Stromal cell of bone marrow (primary cell): ENCODE measurements at regions not wholly inside any gene's neighbourhood (a gene's known extent, or its start where the extent isn't known, plus 50 kb on each side); places are given as distances from the start of the nearest gene placed in this dataset.

Experiments used
- DNase-seq: peaks from one replicate; pipeline ENCODE4 v3.0.0-alpha.2; 2012; ENCODE audit warnings: low read depth

DNA sequence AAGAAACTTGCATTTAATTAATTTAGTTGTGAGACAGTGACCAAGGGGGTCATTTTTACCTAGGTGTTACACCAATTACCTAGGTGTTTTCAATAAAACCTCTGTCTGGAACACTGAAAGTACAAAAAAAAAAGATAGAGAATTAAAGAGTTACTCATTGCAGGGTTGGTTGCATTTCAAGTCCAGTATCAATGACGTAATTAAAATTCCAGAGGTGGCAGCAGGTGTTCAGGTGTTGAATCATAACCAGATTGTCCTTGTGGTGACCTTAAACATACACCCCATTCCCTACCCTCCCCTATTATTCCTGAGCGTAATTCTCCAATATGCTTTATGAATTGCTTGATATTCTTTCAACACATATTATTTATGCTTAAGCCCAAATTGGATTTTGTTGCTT is 352.0 kb upstream of the SLC8A1 start:
- no peak for DNase-seq

DNA sequence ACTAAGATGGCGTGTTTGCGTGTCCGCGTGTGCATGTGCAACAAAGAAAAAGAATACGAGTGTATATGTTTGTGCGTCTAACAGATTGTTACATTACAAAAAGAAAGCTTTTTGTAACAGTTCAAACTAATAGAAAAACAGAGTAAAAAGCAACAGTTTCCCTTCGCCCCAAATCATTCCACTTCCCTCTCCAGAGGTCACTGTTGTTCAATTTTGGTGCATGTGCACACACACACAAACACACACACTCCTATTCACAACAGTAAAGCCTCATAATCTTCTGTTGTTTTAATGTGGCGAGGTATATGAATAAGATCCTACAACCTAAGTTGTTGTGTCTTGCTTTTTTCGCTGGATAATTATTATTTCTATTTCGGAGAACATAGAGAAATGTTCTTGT is 357.3 kb upstream of the SLC8A1 start:
- DNase-seq = no peak

DNA sequence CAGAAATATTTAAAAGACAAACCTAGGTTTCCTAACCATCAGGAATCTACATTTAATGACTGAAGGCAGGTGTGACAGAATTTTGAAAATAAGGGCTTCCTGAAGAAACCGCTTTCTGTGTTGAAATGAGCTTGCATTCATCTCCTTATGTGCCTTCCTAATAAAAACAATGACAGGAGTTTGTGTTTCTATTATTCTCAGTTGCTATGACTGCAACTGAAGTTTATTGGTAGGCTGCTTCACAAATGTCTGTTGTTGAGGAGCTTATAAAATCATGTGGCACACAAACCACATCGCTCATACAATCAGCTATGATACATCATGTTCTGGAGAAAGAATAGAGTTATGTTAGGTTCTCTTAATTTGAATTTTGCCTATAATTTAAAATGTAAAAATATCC is 362.7 kb upstream of the SLC8A1 start:
- no peak for DNase-seq

DNA sequence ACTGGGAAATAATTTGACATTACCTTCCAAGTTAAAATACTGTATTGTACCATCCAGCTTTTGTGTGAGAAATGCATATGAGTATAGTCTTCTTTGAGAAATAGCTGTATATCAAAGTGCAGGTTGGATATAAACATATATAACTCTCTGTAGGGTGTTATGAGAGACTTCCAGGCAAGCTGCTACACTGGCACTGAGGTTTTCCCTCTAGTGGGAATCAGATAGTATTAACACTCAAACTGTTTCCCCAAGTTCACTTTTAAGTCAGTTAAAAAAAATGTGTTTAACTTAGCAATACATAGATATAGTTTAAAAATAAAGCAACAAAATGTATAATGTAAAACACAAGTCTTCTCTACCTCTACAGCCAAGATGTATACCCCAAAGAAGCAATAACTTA is 368.4 kb upstream of the SLC8A1 start:
- DNase-seq = no peak

- DNase-seq = no peak
Observed at GRCh38 chr2:40823478-40823877, 371.6 kb upstream of the SLC8A1 start.

GRCh38 chr2:40824278-40824677 is 372.4 kb upstream of the SLC8A1 start:
- no peak for DNase-seq

DNA sequence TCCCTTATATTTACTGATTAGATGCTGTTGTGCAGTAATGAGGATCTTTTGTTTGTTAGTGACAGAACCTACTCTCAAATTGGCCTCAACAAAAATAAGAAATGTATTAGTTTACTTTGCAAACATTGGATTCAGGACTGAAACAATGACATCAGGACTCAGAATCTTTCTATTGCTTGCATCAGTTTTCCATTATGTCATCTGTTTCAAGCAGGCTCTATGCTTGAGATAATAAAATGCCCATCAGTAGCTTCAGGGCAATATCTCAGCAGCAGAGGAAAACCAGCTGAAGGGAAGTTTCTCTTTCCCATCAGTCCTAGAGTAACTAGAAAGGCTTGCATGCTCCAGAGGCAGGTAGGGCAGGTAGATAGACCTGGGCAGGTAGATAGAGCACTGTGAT is 375.5 kb upstream of the SLC8A1 start:
- DNase-seq = no peak

DNA sequence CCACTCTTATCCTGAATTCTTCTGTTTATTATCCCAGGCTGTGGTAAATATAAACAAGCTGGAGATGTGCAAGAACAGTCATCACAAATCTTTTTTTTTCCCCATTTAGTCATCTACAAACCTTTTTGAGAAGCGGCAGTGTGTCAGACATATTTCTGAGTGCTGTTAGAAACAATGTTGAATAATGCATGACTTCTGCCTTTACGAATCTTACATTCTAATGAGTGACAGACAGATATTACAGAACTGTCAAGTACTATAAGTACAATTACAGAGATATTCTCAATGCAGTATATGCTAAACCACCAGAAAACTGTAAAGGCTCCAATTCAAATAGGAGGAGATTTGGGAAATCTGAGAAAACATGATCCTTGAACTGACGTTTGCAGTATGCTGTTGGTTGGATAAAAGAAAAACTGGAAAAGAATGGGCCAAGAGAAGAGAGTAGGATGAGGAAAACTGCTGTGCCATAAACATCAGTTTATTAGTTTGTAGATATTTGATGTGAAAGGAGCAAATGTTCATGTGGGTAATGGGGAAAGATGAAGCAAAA is 379.5 kb upstream of the SLC8A1 start:
- DNase-seq = no peak

- DNase-seq = no peak
Observed at GRCh38 chr2:40841856-40842255, 390.0 kb upstream of the SLC8A1 start.

GRCh38 chr2:40844353-40845277 is 392.7 kb upstream of the SLC8A1 start:
- DNase-seq = no peak

- DNase-seq = no peak
Observed at GRCh38 chr2:40851661-40852060, 399.8 kb upstream of the SLC8A1 start.

GRCh38 chr2:40859617-40860016 is 407.7 kb upstream of the SLC8A1 start:
- no peak for DNase-seq

GRCh38 chr2:40867829-40868228 is 415.9 kb upstream of the SLC8A1 start:
- no peak for DNase-seq

- DNase-seq = no peak
Observed at GRCh38 chr2:40872580-40872979, 420.7 kb upstream of the SLC8A1 start.

DNA sequence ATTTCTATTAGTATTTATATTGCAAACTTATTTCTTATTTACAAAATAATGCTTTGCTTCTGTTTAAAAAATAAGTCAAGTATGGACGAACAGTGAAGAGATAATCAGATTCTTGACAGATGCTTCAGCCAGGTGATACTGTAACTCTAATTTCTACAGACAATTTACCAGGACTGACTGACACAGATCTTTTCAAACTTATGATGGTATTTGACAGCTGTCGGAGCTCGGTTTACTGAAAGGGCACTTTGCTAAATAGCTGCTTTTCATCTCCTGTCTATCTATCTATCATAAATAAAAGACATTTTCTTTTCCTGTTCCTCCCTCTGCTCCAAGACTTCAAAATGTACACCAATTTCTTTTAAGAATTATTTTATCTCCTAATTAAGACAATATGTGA is 422.5 kb upstream of the SLC8A1 start:
- DNase-seq = no peak

GRCh38 chr2:40877734-40878288 is 425.9 kb upstream of the SLC8A1 start:
- DNase-seq = no peak

DNA sequence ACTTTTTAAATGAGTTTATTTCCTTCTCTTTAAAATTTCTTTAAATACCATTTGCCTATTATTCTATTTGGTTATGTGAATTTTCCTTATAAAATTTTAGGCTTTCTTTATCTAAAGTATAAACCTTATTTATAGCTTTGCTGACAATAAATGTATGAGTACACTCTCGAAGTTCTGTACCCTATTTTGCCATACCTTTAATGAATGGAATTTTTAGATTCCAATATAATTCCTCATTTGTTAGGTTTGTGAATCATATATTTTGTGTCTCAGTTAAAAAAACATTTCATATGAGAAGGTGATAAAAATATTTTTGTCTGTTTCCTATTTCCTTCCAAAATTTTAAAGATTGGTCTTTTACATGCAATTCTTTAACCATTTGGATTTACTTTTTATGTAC is 427.4 kb upstream of the SLC8A1 start:
- DNase-seq = no peak

GRCh38 chr2:40886100-40886499 is 434.2 kb upstream of the SLC8A1 start:
- no peak for DNase-seq

- no peak for DNase-seq
Observed at GRCh38 chr2:40886655-40887054, 434.8 kb upstream of the SLC8A1 start.

- no peak for DNase-seq
Observed at GRCh38 chr2:40896358-40896757, 444.5 kb upstream of the SLC8A1 start.

DNA sequence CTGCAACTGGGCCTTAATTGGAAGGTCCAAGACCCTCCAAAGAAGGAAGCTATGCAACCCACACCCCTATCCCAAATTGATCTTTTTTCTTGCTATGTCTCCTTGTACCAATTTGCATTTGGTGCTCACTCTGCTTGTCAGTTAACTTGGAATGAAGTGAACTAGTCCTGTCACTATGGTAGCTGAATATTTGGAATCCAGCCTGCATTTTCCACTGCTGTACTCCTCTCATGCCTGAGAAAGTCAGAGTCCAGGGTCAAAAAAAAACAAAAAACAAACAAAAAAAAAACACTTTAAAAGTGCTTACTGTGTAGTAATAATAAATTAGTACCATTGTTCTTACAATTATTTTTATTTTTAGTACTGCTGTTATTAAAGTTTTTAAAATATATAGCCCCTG is 462.8 kb upstream of the SLC8A1 start:
- DNase-seq = no peak

GRCh38 chr2:40915651-40916050 is 463.8 kb upstream of the SLC8A1 start:
- DNase-seq = no peak

GRCh38 chr2:40935349-40935748 is 483.5 kb upstream of the SLC8A1 start:
- DNase-seq = no peak

- no peak for DNase-seq
Observed at GRCh38 chr2:40937284-40937683, 485.4 kb upstream of the SLC8A1 start.
